DND-41 (cell line): ENCODE measurements at regions not wholly inside any gene's neighbourhood (a gene's known extent, or its start where the extent isn't known, plus 50 kb on each side); places are given as distances from the start of the nearest gene placed in this dataset.

Experiments used
- CTCF ChIP-seq: IDR thresholded peaks from 2 replicates; pipeline ENCODE4 v1.5.1; 2012; ENCODE audit warnings: borderline replicate concordance, low read length, moderate library complexity, mild to moderate bottlenecking; ENCODE audit not compliant: poor library complexity, severe bottlenecking; ENCODE audit errors: extremely low read depth
- EZH2 ChIP-seq: IDR thresholded peaks from 3 replicates; pipeline ENCODE4 v1.6.1; 2012; ENCODE audit warnings: borderline replicate concordance, low read depth, mild to moderate bottlenecking, moderate library complexity, low read length, inconsistent platforms; ENCODE audit not compliant: severe bottlenecking

GRCh38 chr10:78730754-78731153 is 338.0 kb upstream of the ZMIZ1 start:
- TF ChIP-seq CTCF (no peak), EZH2 (no peak)
